ENCODE measurements at regions not wholly inside any gene's neighbourhood (a gene's known extent, or its start where the extent isn't known, plus 50 kb on each side); places are given as distances from the start of the nearest gene placed in this dataset.
"Not testable (repeated sequence)": the region's sequence is repeated elsewhere in the genome, so short reads cannot be mapped to it uniquely, and the experiment has no call there.

DNA sequence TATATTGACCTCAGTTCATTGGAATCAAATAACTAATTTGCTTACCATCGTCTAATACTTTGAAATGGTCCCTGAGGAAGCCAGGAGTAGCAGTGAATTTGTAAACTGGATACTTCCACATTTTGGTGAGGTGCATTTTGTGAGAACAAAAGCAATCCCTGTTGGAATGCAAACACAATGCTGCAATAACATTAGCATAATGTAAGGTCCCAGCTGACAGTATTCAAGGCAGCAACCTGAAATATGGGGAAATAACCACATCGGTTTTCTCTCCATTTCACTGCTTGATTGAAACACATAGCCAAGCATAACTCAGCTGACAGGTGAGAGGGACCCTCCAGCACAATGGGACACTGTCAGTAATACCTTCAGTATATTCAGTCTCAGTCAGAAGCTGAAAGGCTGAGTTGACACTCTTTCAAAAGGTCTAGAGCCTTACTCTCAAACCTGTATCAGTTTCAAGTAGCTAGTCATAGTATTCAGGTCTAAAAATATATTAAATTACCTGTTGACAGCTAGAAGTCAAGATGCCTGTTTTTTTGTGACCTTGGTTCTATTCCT lies 1311.9 kb upstream of the NRXN1 start:
- no peak for DNase-seq
- Histone ChIP-seq H3K9me3 (ENCODE audit: control extremely low read depth in 1 of 5, control insufficient read depth in 4 of 5, insufficient read depth in 2 of 5, low read depth in 1 of 5, low read length in 4 of 5) (no peaks in the 10 kb centered on the region), H3K4me3 (ENCODE audit: control insufficient read depth in 1 of 7, extremely low read depth in 1 of 7, insufficient read depth in 4 of 7, low read depth in 2 of 7, low read length in 6 of 7) (no peak overlapping the region), H3K4me1 (ENCODE audit: control extremely low read depth in 1 of 4, control insufficient read depth in 4 of 4, insufficient read depth in 4 of 4, low read length in 3 of 4) (no peaks in the 10 kb centered on the region), H3K27ac (ENCODE audit: insufficient read depth in 1 of 2, low read depth in 1 of 2, low read length in 2 of 2, poor library complexity in 1 of 2, severe bottlenecking in 2 of 2) (no peak overlapping the region), H3K36me3 (ENCODE audit: control insufficient read depth in 4 of 4, insufficient read depth in 4 of 4, low read length in 3 of 4) (no peaks in the 10 kb centered on the region), H3K27me3 (replicated peaks in 2 of 5; ENCODE audit: control insufficient read depth in 4 of 5, insufficient read depth in 5 of 5, low read length in 4 of 5) (no peaks in the 10 kb centered on the region)
- WGBS (ENCODE audit: insufficient coverage): 100% methylated on average over 2 of the region's 2 CpGs
- ChIA-PET POLR2A (no interaction called here), CTCF (no interaction called here)

DNA sequence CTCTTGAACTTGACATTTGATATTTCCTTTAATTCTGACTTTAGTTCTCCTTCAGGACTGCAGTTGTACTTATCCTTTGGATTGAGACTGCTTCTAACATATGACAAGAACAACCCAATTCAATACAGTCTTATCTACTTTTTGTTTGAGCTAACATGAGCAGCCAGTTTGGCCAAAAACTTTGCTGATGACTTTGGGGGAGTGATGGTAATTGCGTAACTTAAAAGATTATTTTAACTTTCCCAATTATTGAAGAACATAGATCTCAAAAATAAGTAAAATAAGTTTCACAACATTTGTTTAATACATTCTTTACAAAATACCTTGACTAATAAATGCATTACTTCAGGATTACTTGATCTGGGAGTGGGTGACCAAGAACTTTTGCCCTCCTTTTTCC lies 1311.1 kb upstream of the NRXN1 start:
- Histone ChIP-seq H3K9me3 (ENCODE audit: control extremely low read depth in 1 of 5, control insufficient read depth in 4 of 5, insufficient read depth in 2 of 5, low read depth in 1 of 5, low read length in 4 of 5) (no peaks in the 10 kb centered on the region), H3K27ac (ENCODE audit: insufficient read depth in 1 of 2, low read depth in 1 of 2, low read length in 2 of 2, poor library complexity in 1 of 2, severe bottlenecking in 2 of 2) (no peak overlapping the region), H3K36me3 (ENCODE audit: control insufficient read depth in 4 of 4, insufficient read depth in 4 of 4, low read length in 3 of 4) (no peaks in the 10 kb centered on the region), H3K27me3 (replicated peaks in 2 of 5; ENCODE audit: control insufficient read depth in 4 of 5, insufficient read depth in 5 of 5, low read length in 4 of 5) (no peaks in the 10 kb centered on the region), H3K4me1 (ENCODE audit: control extremely low read depth in 1 of 4, control insufficient read depth in 4 of 4, insufficient read depth in 4 of 4, low read length in 3 of 4) (no peaks in the 10 kb centered on the region), H3K4me3 (ENCODE audit: control insufficient read depth in 1 of 7, extremely low read depth in 1 of 7, insufficient read depth in 4 of 7, low read depth in 2 of 7, low read length in 6 of 7) (no peak overlapping the region)
- ChIA-PET POLR2A (no interaction called here), CTCF (no interaction called here)
- no peak for DNase-seq
- no CpG with 5 or more reads among the region's 1 CpG for WGBS (ENCODE audit: insufficient coverage)

- H3K4me1 ChIP-seq (ENCODE audit: control extremely low read depth in 1 of 4, control insufficient read depth in 4 of 4, insufficient read depth in 4 of 4, low read length in 3 of 4): no peaks in the 10 kb centered on the region
- no peak for DNase-seq
- ChIA-PET CTCF (no interaction called here), POLR2A (no interaction called here)
- no peaks in the 10 kb centered on the region for H3K9me3 ChIP-seq (ENCODE audit: control extremely low read depth in 1 of 5, control insufficient read depth in 4 of 5, insufficient read depth in 2 of 5, low read depth in 1 of 5, low read length in 4 of 5)
- H3K36me3 ChIP-seq (ENCODE audit: control insufficient read depth in 4 of 4, insufficient read depth in 4 of 4, low read length in 3 of 4): no peaks in the 10 kb centered on the region
- H3K4me3 ChIP-seq (ENCODE audit: control insufficient read depth in 1 of 7, extremely low read depth in 1 of 7, insufficient read depth in 4 of 7, low read depth in 2 of 7, low read length in 6 of 7): no peak overlapping the region
- no peak overlapping the region for H3K27ac ChIP-seq (ENCODE audit: insufficient read depth in 1 of 2, low read depth in 1 of 2, low read length in 2 of 2, poor library complexity in 1 of 2, severe bottlenecking in 2 of 2)
- H3K27me3 ChIP-seq (replicated peaks in 2 of 5; ENCODE audit: control insufficient read depth in 4 of 5, insufficient read depth in 5 of 5, low read length in 4 of 5): no peaks in the 10 kb centered on the region
- WGBS (ENCODE audit: insufficient coverage): 90% methylated on average over 4 of the region's 4 CpGs
These were observed 1310.5 kb upstream of the NRXN1 start for GRCh38 chr2:52342458-52342857.

GRCh38 chr2:52341732-52342131 lies 1309.8 kb upstream of the NRXN1 start:
- Histone ChIP-seq H3K36me3 (ENCODE audit: control insufficient read depth in 4 of 4, insufficient read depth in 4 of 4, low read length in 3 of 4) (no peaks in the 10 kb centered on the region), H3K4me1 (ENCODE audit: control extremely low read depth in 1 of 4, control insufficient read depth in 4 of 4, insufficient read depth in 4 of 4, low read length in 3 of 4) (no peaks in the 10 kb centered on the region), H3K4me3 (ENCODE audit: control insufficient read depth in 1 of 7, extremely low read depth in 1 of 7, insufficient read depth in 4 of 7, low read depth in 2 of 7, low read length in 6 of 7) (no peak overlapping the region), H3K27me3 (replicated peaks in 2 of 5; ENCODE audit: control insufficient read depth in 4 of 5, insufficient read depth in 5 of 5, low read length in 4 of 5) (no peaks in the 10 kb centered on the region), H3K9me3 (ENCODE audit: control extremely low read depth in 1 of 5, control insufficient read depth in 4 of 5, insufficient read depth in 2 of 5, low read depth in 1 of 5, low read length in 4 of 5) (no peaks in the 10 kb centered on the region), H3K27ac (ENCODE audit: insufficient read depth in 1 of 2, low read depth in 1 of 2, low read length in 2 of 2, poor library complexity in 1 of 2, severe bottlenecking in 2 of 2) (no peak overlapping the region)
- DNase-seq: no peak
- CTCF ChIA-PET: no interaction called here
- 83% methylated on average over 1 of the region's 3 CpGs for WGBS (ENCODE audit: insufficient coverage)
- POLR2A ChIA-PET: no interaction called here

- Histone ChIP-seq H3K36me3 (ENCODE audit: control insufficient read depth in 4 of 4, insufficient read depth in 4 of 4, low read length in 3 of 4) (no peaks in the 10 kb centered on the region), H3K27me3 (replicated peaks in 2 of 5; ENCODE audit: control insufficient read depth in 4 of 5, insufficient read depth in 5 of 5, low read length in 4 of 5) (no peaks in the 10 kb centered on the region), H3K4me3 (ENCODE audit: control insufficient read depth in 1 of 7, extremely low read depth in 1 of 7, insufficient read depth in 4 of 7, low read depth in 2 of 7, low read length in 6 of 7) (no peak overlapping the region), H3K9me3 (ENCODE audit: control extremely low read depth in 1 of 5, control insufficient read depth in 4 of 5, insufficient read depth in 2 of 5, low read depth in 1 of 5, low read length in 4 of 5) (no peaks in the 10 kb centered on the region), H3K4me1 (ENCODE audit: control extremely low read depth in 1 of 4, control insufficient read depth in 4 of 4, insufficient read depth in 4 of 4, low read length in 3 of 4) (no peaks in the 10 kb centered on the region), H3K27ac (ENCODE audit: insufficient read depth in 1 of 2, low read depth in 1 of 2, low read length in 2 of 2, poor library complexity in 1 of 2, severe bottlenecking in 2 of 2) (no peak overlapping the region)
- DNase-seq: no peak
- CTCF ChIA-PET: no interaction called here
- no CpG with 5 or more reads among the region's 1 CpG for WGBS (ENCODE audit: insufficient coverage)
- POLR2A ChIA-PET: no interaction called here
These were observed 1308.2 kb upstream of the NRXN1 start for GRCh38 chr2:52340171-52340570.

DNA sequence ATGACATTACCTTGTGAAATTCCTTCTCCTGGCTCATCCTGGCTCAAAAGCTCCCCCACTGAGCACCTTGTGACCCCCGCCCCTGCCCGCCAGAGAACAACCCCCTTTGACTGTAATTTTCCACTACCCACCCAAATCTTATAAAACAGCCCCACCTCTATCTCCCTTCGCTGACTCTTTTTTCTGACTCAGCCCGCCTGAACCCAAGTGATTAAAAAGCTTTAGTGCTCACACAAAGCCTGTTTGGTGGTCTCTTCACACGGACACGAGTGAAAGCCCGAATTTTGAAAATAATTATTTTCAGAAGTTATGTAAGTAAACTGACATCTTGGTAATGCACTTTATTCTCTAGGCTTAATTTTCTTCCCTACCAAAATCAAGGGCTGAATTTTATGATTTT lies 1305.9 kb upstream of the NRXN1 start:
- H3K4me1 ChIP-seq (ENCODE audit: control extremely low read depth in 1 of 4, control insufficient read depth in 4 of 4, insufficient read depth in 4 of 4, low read length in 3 of 4); POLR2A ChIA-PET; H3K27me3 ChIP-seq (replicated peaks in 2 of 5; ENCODE audit: control insufficient read depth in 4 of 5, insufficient read depth in 5 of 5, low read length in 4 of 5); H3K27ac ChIP-seq (ENCODE audit: insufficient read depth in 1 of 2, low read depth in 1 of 2, low read length in 2 of 2, poor library complexity in 1 of 2, severe bottlenecking in 2 of 2); H3K9me3 ChIP-seq (ENCODE audit: control extremely low read depth in 1 of 5, control insufficient read depth in 4 of 5, insufficient read depth in 2 of 5, low read depth in 1 of 5, low read length in 4 of 5); H3K36me3 ChIP-seq (ENCODE audit: control insufficient read depth in 4 of 4, insufficient read depth in 4 of 4, low read length in 3 of 4); CTCF ChIA-PET; DNase-seq; H3K4me3 ChIP-seq (ENCODE audit: control insufficient read depth in 1 of 7, extremely low read depth in 1 of 7, insufficient read depth in 4 of 7, low read depth in 2 of 7, low read length in 6 of 7): not testable (repeated sequence)
- 100% methylated on average over 1 of the region's 7 CpGs for WGBS (ENCODE audit: insufficient coverage)

- DNase-seq: no peak
- Histone ChIP-seq H3K9me3 (ENCODE audit: control extremely low read depth in 1 of 5, control insufficient read depth in 4 of 5, insufficient read depth in 2 of 5, low read depth in 1 of 5, low read length in 4 of 5) (no peaks in the 10 kb centered on the region), H3K27ac (ENCODE audit: insufficient read depth in 1 of 2, low read depth in 1 of 2, low read length in 2 of 2, poor library complexity in 1 of 2, severe bottlenecking in 2 of 2) (no peak overlapping the region)
These were observed 1305.0 kb upstream of the NRXN1 start for GRCh38 chr2:52336951-52337350.

More at GRCh38 chr2:52336951-52337350, 1305.0 kb upstream of the NRXN1 start:
- H3K36me3 ChIP-seq (ENCODE audit: control insufficient read depth in 4 of 4, insufficient read depth in 4 of 4, low read length in 3 of 4): no peaks in the 10 kb centered on the region
- no peaks in the 10 kb centered on the region for H3K4me1 ChIP-seq (ENCODE audit: control extremely low read depth in 1 of 4, control insufficient read depth in 4 of 4, insufficient read depth in 4 of 4, low read length in 3 of 4)
- POLR2A ChIA-PET: no interaction called here
- no peak overlapping the region for H3K4me3 ChIP-seq (ENCODE audit: control insufficient read depth in 1 of 7, extremely low read depth in 1 of 7, insufficient read depth in 4 of 7, low read depth in 2 of 7, low read length in 6 of 7)
- CTCF ChIA-PET: no interaction called here
- WGBS (ENCODE audit: insufficient coverage): 100% methylated on average over 1 of the region's 2 CpGs
- no peaks in the 10 kb centered on the region for H3K27me3 ChIP-seq (replicated peaks in 2 of 5; ENCODE audit: control insufficient read depth in 4 of 5, insufficient read depth in 5 of 5, low read length in 4 of 5)

All from common myeloid progenitor, CD34-positive (primary cell).